ENCODE measurements at regions not wholly inside any gene's neighbourhood (a gene's known extent, or its start where the extent isn't known, plus 50 kb on each side); places are given as distances from the start of the nearest gene placed in this dataset.
"Not testable (repeated sequence)": the region's sequence is repeated elsewhere in the genome, so short reads cannot be mapped to it uniquely, and the experiment has no call there.

DNA sequence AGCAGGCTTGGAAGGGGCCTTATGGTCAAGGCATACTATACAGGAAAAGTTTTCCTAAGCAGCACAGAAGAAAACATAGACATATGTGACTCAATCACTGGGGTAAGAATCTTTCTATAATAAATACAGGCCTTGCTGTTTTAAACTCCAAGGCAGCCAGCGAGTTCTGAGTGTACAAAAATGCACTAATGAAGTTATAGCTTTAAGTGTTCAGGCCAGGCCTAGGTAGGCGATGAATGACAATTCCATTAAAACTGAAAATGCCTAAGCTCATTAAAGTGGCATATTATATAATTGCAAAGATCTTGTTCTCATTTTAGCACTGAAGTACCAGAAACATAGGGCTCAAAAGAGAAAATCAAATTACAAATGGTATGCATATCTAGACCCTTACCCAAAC lies 716.4 kb upstream of the HS3ST1 start:
- no peak for DNase-seq

GRCh38 chr4:12144051-12144450 lies 715.4 kb upstream of the HS3ST1 start:
- no peak for DNase-seq

- no peak for DNase-seq
These were observed 712.2 kb upstream of the HS3ST1 start for GRCh38 chr4:12140864-12141263.

- DNase-seq, result no peak
These were observed 710.6 kb upstream of the HS3ST1 start for GRCh38 chr4:12139296-12139695.

DNA sequence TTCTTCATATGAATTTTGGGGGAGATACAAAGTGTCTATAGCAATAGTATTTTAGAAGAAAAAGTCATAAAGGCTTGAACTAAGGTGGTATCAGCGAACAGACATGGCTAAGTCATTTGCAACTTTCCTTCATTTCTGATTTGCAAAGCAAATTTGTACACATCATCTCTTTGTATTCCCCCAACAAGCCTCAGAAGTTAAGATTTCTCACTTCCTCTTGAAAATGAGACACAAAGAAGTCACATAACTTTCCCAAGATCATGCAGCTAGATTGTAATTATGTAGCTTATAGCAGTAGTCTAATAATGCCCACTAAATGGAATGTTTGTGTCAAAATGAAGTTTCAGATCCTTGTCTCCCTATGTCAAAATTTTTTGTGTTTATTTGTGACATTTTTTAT lies 709.8 kb upstream of the HS3ST1 start:
- no peak for DNase-seq

- no peak for DNase-seq
These were observed 708.9 kb upstream of the HS3ST1 start for GRCh38 chr4:12137575-12137974.

DNA sequence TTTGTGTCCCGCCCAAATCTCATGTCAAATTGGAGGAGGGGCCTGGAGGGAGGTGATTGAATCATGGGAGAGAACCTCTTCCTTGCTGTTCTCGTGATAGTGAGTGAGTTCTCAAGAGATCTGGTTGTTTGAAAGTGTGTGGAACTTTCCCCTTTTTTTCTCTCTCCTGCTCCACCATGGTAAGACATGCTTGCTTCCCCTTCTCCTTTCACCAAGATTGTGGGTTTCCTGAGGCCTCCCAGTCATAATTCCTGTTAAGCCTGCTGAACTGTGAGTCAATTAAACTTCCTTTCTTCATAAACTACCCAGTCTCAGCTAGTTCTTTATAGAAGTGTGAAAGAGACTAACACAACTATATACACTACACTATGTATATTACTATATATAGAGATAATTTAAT lies 697.8 kb upstream of the HS3ST1 start:
- DNase-seq, result no peak

GRCh38 chr4:12124138-12124537 lies 695.4 kb upstream of the HS3ST1 start:
- DNase-seq, result no peak

DNA sequence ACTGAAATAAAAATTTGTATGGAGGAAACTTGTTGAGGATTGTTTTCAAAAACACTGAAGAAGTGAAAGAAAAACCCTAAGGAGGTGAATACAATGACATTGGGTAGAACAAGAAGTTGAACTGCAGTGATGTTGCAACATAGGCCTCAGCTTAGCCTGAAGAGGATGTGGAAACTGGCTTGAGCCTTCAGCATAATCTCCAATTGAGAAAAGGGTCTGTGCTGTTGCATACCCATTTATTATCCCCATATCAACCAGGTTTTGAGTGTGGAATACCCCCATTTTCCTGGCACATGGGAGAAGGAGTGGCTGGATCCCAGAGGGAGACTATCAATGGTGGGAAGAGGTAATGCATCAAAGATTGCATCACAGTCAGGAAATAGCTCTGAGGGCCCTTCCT lies 695.0 kb upstream of the HS3ST1 start:
- no peak for DNase-seq

- no peak for DNase-seq
These were observed 693.6 kb upstream of the HS3ST1 start for GRCh38 chr4:12122316-12122715.

DNA sequence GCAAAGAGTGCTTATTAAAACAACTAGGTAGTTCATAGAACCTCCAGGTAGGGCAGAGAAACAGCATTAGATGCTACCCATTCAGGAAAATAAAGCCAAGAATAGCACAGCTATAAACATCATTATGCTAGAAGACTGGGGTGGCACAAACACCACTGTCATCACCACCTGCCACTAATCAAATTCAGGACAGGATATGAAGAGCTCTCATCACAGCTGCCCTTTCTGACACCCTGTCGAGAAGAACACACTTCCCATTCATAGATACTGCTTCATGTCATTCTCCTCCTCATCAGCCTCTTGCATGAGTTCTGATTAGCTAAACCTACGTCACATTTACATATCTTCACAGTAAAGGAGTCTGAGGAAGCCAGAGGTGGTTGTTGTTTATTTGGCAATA lies 692.3 kb upstream of the HS3ST1 start:
- no peak for DNase-seq

DNA sequence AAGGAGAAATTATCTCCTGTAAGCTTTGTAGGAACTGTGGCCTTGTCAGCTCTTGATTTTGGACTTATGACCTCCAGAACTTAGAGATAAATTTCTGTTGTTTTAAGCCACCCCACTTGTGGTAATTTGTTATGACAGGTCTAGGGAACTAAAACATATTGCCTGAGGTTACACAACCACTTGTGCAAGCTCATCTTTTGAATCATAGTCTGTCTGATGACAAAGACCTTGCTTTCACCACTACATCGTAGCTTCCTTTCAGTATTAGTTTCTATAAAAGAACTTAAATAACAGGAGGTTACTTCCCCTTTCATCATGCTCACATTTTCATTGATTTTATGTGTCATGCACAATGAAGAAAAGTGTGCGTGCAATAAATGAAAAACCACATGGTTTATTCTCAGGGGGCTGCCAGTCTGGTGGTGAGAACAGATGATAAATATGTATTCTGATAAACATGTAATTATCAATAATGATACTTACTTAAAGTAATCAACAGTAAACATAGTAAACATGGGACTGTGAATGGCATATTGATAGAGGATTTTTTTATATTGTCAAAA lies 690.0 kb upstream of the HS3ST1 start:
- DNase-seq, result no peak

DNA sequence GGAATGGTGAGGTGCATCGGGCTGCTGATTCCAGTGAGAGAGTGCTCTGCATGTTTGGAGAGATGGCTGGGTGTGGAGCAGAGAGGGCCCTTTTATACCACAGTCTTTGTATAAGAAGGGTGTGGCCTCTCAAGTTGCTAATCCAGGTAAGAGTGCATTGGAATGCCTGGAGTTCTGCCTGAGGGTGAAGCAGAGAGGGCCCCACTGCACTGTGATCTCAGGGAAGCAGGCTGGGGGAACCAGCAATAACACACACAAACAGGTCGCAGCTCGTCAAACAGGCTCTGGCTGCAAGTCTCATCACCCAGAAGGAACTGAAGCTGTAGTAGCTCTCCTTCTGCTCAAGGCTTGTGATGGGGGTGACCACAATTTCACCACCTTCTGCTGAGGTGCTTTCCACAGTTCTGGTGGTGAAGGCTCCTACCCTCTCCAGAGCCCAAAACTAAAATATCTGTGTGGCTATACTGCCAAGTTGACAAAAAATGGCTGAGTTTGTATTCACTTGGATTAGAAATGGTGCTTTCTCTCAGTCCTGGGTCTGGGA lies 687.4 kb upstream of the HS3ST1 start:
- DNase-seq, result no peak

- no peak for DNase-seq
These were observed 681.9 kb upstream of the HS3ST1 start for GRCh38 chr4:12110627-12111026.

DNA sequence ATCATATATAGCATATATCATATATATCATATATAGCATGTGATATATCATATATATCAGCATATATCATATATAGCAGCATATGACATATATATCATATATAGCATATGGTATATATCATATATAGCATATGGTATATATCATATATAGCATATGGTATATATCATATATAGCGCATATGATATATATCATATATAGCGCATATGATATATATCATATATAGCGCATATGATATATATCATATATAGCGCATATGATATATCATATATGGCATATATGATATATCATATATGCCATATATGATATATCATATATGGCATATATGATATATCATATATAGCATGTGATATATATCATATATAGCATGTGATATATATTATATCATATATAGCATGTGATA lies 680.4 kb upstream of the HS3ST1 start:
- not testable (repeated sequence) for DNase-seq

- no peak for DNase-seq
These were observed 676.8 kb upstream of the HS3ST1 start for GRCh38 chr4:12105519-12105918.

GRCh38 chr4:12089920-12090319 lies 661.2 kb upstream of the HS3ST1 start:
- DNase-seq, result not testable (repeated sequence)

DNA sequence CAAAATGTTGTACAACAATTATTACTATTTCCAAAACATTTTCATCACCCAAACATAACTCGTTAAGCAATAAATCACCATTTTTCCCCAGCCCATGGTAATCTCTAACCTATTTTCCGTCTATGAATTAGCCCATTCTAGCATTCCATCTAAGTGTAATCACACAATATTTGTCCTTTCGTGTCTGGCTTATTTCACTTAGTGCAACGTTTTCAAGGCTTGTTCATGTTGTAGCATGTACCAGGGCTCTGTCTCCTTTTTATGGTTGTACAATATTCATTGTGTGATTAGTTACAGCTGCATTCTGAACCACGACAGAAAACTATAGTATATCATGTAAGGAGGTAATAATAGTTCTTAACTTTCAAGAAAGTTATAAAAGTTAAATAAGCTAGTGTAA lies 656.0 kb upstream of the HS3ST1 start:
- DNase-seq, result no peak

DNA sequence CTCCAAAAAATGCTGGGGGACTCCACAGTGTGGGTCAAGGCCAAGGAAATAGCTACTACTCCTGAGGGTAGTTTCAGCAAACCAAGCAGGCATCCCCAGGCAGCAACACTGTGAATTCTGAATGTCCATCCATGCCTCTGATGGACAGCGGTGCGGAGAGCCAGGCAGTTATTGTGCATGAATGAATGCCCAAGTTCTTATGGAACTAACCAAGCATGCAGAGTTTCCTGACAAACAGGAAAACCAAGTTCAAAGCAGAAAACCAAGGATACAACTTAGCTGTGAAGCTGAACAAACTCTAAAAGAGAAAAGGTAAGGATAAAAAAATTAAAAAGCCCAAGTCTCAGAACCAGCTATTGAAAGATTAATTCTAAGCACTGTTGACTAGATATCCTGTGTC lies 642.6 kb upstream of the HS3ST1 start:
- DNase-seq, result no peak

GRCh38 chr4:12053966-12054365 lies 625.3 kb upstream of the HS3ST1 start:
- no peak for DNase-seq

DNA sequence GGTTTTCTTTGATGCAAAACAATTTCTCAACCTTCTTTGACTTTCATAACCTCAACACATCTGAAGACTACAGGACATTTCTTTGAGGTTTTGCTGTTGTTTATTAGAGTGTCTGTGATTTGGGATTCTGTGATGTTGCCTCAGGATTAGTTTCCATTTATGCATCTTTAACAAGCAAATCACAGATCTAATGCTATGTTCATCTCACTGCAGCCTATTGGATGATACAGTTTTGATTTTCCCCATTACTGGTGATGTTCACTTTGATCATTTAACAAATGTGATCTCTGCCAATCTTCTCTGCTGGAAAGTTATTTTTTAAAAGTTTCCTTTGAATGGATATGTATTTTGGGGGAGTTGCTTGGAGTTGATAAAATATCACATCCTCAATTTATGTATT lies 624.9 kb upstream of the HS3ST1 start:
- DNase-seq, result no peak

DNA sequence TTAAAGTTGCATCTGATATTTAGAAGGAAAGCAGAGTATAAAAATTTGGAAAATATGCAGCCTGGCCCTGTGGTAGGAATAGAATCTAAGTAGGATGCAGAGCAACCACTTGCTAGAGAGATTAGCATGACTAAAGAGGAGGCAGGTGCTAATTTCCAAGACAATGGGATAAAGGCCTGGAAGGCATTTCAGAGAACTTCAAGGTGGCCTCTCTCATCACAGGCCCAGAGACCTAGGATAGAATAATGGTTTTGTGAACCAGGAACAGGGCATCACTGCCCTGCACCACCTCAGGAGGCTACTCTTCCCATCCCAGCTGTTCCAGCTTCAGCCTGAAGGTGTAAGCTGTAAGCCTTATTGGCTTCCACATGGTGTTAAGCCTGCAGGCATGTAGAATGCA lies 621.7 kb upstream of the HS3ST1 start:
- no peak for DNase-seq

DNA sequence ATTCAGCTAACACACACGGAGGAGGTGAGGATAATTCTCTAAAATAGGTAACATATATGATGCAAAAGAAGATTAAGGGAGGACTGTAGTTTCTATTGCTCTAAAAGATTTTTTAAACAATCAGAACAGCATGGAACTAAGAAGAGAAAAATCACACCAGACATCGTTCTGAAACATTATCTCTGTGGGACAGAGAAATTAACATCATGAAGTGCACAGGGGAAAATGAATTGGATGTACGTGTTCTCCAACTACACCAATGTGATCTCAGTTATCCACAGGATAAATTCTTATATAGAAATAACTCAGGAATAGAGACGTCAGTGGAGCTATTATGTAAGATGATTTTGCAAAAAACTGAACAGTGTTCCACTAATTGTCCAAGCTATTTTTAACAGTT lies 614.1 kb upstream of the HS3ST1 start:
- no peak for DNase-seq

GRCh38 chr4:12041828-12042227 lies 613.1 kb upstream of the HS3ST1 start:
- DNase-seq, result no peak

- no peak for DNase-seq
These were observed 607.8 kb upstream of the HS3ST1 start for GRCh38 chr4:12036450-12036849.

GRCh38 chr4:12028258-12028657 lies 599.6 kb upstream of the HS3ST1 start:
- no peak for DNase-seq
